Naive thymus-derived CD4-positive, alpha-beta T cell (primary cell): ENCODE measurements at regions not wholly inside any gene's neighbourhood (a gene's known extent, or its start where the extent isn't known, plus 50 kb on each side); places are given as distances from the start of the nearest gene placed in this dataset.

Experiments used
- ATAC-seq: fragments of 150-1000 bp; cut with Tn5 transposase; 2 replicates; pipeline ENCODE4 v1.10.0; 2021; ENCODE audit warnings: mild to moderate bottlenecking, moderate library complexity
- CTCF ChIA-PET: fragments of 350-600 bp; sonication (Branson Sonifier 250); formaldehyde crosslinking; loops from one replicate; lab custom pipeline; 2021; ENCODE audit warnings: antibody characterized with exemption; lab: Charles Lee
- POLR2A ChIA-PET: fragments of 350-600 bp; sonication (Branson Sonifier 250); formaldehyde crosslinking; loops from one replicate; lab custom pipeline; 2021; ENCODE audit warnings: antibody characterized with exemption, inconsistent platforms; lab: Charles Lee
- DNase-seq, 9 donors: peaks; one replicate each; pipeline versions ENCODE4 v3.0.0 to v3.0.0-alpha.2; 2020 to 2022; ENCODE audit warnings: mixed read lengths in 1 of 9
- H3K27ac ChIP-seq: one replicate; pipeline ENCODE4 v1.7.0; 2013; ENCODE audit warnings: mild to moderate bottlenecking, low read depth, low read length, moderate library complexity
- H3K27me3 ChIP-seq, 2 donors: one replicate each; pipeline ENCODE4 v1.7.0; 2013; ENCODE audit warnings: low read length in 2 of 2, mild to moderate bottlenecking in 2 of 2, moderate library complexity in 2 of 2; ENCODE audit not compliant: control insufficient read depth in 2 of 2, insufficient read depth in 2 of 2
- H3K36me3 ChIP-seq, 3 experiments: 1 replicate in 2 of 3; 2 replicates in 1 of 3; pipeline ENCODE4 v1.7.0; 2013; ENCODE audit warnings: low read length in 3 of 3, mild to moderate bottlenecking in 3 of 3, moderate library complexity in 1 of 3; ENCODE audit not compliant: insufficient read depth in 3 of 3, control insufficient read depth in 2 of 3
- H3K4me1 ChIP-seq, 2 donors: one replicate each; pipeline ENCODE4 v1.7.0; 2013; ENCODE audit warnings: low read length in 2 of 2, mild to moderate bottlenecking in 2 of 2, moderate library complexity in 1 of 2; ENCODE audit not compliant: control insufficient read depth in 2 of 2, insufficient read depth in 2 of 2
- H3K4me3 ChIP-seq: 2 replicates; pipeline ENCODE4 v1.7.0; 2013; ENCODE audit warnings: mild to moderate bottlenecking, low read length
- H3K9me3 ChIP-seq, 3 experiments: 1 replicate in 2 of 3; 2 replicates in 1 of 3; pipeline ENCODE4 v1.7.0; 2013; ENCODE audit warnings: low read length in 3 of 3; ENCODE audit not compliant: control insufficient read depth in 2 of 3
- H3K27ac Mint-ChIP-seq, 9 donors: one replicate each; pipeline ENCODE4 v1.8.0; 2020 to 2022; ENCODE audit warnings: mixed read lengths in 9 of 9, mild to moderate bottlenecking in 8 of 9, moderate library complexity in 5 of 9, inconsistent platforms in 2 of 9
- H3K27me3 Mint-ChIP-seq, 5 donors: one replicate each; pipeline ENCODE4 v1.8.0; 2021 to 2022; ENCODE audit warnings: mixed read lengths in 5 of 5, mild to moderate bottlenecking in 1 of 5
- H3K36me3 Mint-ChIP-seq, 5 donors: one replicate each; pipeline ENCODE4 v1.8.0; 2020 to 2022; ENCODE audit warnings: mixed read lengths in 5 of 5, mild to moderate bottlenecking in 3 of 5, inconsistent platforms in 1 of 5
- H3K4me1 Mint-ChIP-seq, 7 donors: one replicate each; pipeline ENCODE4 v1.8.0; 2020 to 2022; ENCODE audit warnings: mixed read lengths in 7 of 7, mild to moderate bottlenecking in 3 of 7, inconsistent platforms in 1 of 7
- H3K4me3 Mint-ChIP-seq, 10 donors: one replicate each; pipeline ENCODE4 v1.8.0; 2020 to 2022; ENCODE audit warnings: mild to moderate bottlenecking in 10 of 10, mixed read lengths in 10 of 10, moderate library complexity in 6 of 10, inconsistent platforms in 2 of 10
- H3K9me3 Mint-ChIP-seq, 11 donors: one replicate each; pipeline ENCODE4 v1.8.0; 2020 to 2022; ENCODE audit warnings: mixed read lengths in 11 of 11, mild to moderate bottlenecking in 4 of 11, inconsistent platforms in 1 of 11, moderate library complexity in 1 of 11
- intact Hi-C, 2 donors: fragments of 100-400 bp; cut with micrococcal nuclease; formaldehyde crosslinking; loops; one replicate each; pipeline ENCODE4 v1.15.1; 2023

GRCh38 chr12:87107270-87107669, 851.1 kb upstream of the MGAT4C start:
- Mint-ChIP-seq H3K9me3 (peaks cover 0 to 5% (median 0%) of the 10 kb centered on the region in 11 donors), H3K27ac (no peak overlapping the region), H3K4me1 (no peaks in the 10 kb centered on the region), H3K4me3 (no peak overlapping the region), H3K27me3 (no peaks in the 10 kb centered on the region), H3K36me3 (no peaks in the 10 kb centered on the region)
- DNase-seq: no peak
- POLR2A ChIA-PET: no interaction called here
- CTCF ChIA-PET: no interaction called here
- intact Hi-C loops: no loop called here
- Histone ChIP-seq H3K27ac (no peak overlapping the region), H3K27me3 (no peaks in the 10 kb centered on the region), H3K9me3 (no peaks in the 10 kb centered on the region), H3K4me1 (no peaks in the 10 kb centered on the region), H3K36me3 (no peaks in the 10 kb centered on the region), H3K4me3 (no peak overlapping the region)
- no peak for ATAC-seq

GRCh38 chr12:87096082-87096585, 839.9 kb upstream of the MGAT4C start:
- peaks cover 0 to 12% (median 4%) of the 10 kb centered on the region in 11 donors for H3K9me3 Mint-ChIP-seq
- CTCF ChIA-PET: no interaction called here
- no peak overlapping the region for H3K4me3 Mint-ChIP-seq
- ATAC-seq (no peak), DNase-seq (no peak)
- no peak overlapping the region for H3K27ac Mint-ChIP-seq
- intact Hi-C loops: no loop called here
- no peak overlapping the region for H3K27ac ChIP-seq
- H3K4me3 ChIP-seq: no peak overlapping the region
- H3K9me3 ChIP-seq: no peaks in the 10 kb centered on the region
- H3K4me1 Mint-ChIP-seq: no peaks in the 10 kb centered on the region
- no peaks in the 10 kb centered on the region for H3K27me3 ChIP-seq
- H3K36me3 Mint-ChIP-seq: no peaks in the 10 kb centered on the region
- no peaks in the 10 kb centered on the region for H3K27me3 Mint-ChIP-seq
- H3K4me1 ChIP-seq: no peaks in the 10 kb centered on the region
- H3K36me3 ChIP-seq: no peaks in the 10 kb centered on the region
- POLR2A ChIA-PET: no interaction called here

GRCh38 chr12:87094356-87094755, 838.2 kb upstream of the MGAT4C start:
- no peaks in the 10 kb centered on the region for H3K36me3 Mint-ChIP-seq
- DNase-seq (no peak), ATAC-seq (no peak)
- H3K27ac ChIP-seq: no peak overlapping the region
- H3K27me3 ChIP-seq: no peaks in the 10 kb centered on the region
- no peak overlapping the region for H3K4me3 Mint-ChIP-seq
- no peak overlapping the region for H3K4me3 ChIP-seq
- H3K4me1 Mint-ChIP-seq: no peaks in the 10 kb centered on the region
- ChIA-PET CTCF (no interaction called here), POLR2A (no interaction called here)
- H3K4me1 ChIP-seq: no peaks in the 10 kb centered on the region
- no peaks in the 10 kb centered on the region for H3K9me3 ChIP-seq
- H3K9me3 Mint-ChIP-seq: peaks cover 0 to 10% (median 3%) of the 10 kb centered on the region in 11 donors
- intact Hi-C loops: no loop called here
- no peaks in the 10 kb centered on the region for H3K36me3 ChIP-seq
- H3K27ac Mint-ChIP-seq: no peak overlapping the region
- H3K27me3 Mint-ChIP-seq: no peaks in the 10 kb centered on the region

GRCh38 chr12:87092421-87092820, 836.2 kb upstream of the MGAT4C start:
- H3K27me3 Mint-ChIP-seq: no peaks in the 10 kb centered on the region
- Histone ChIP-seq H3K27me3 (no peaks in the 10 kb centered on the region), H3K4me1 (no peaks in the 10 kb centered on the region), H3K27ac (no peak overlapping the region), H3K4me3 (no peak overlapping the region), H3K9me3 (no peaks in the 10 kb centered on the region), H3K36me3 (no peaks in the 10 kb centered on the region)
- POLR2A ChIA-PET: no interaction called here
- CTCF ChIA-PET: no interaction called here
- DNase-seq: no peak
- intact Hi-C loops: no loop called here
- peaks cover 0 to 20% (median 1%) of the 10 kb centered on the region in 11 donors for H3K9me3 Mint-ChIP-seq
- H3K27ac Mint-ChIP-seq: no peak overlapping the region
- no peaks in the 10 kb centered on the region for H3K36me3 Mint-ChIP-seq
- H3K4me1 Mint-ChIP-seq: no peaks in the 10 kb centered on the region
- ATAC-seq: no peak
- no peak overlapping the region for H3K4me3 Mint-ChIP-seq

- ATAC-seq: no peak
These were observed 830.1 kb upstream of the MGAT4C start for GRCh38 chr12:87086118-87086891.

GRCh38 chr12:87085286-87085685, 829.1 kb upstream of the MGAT4C start:
- ChIA-PET POLR2A (no interaction called here), CTCF (no interaction called here)
- H3K27me3 Mint-ChIP-seq: no peaks in the 10 kb centered on the region
- H3K9me3 ChIP-seq: no peaks in the 10 kb centered on the region
- no peak for ATAC-seq
- H3K36me3 ChIP-seq: no peaks in the 10 kb centered on the region
- H3K9me3 Mint-ChIP-seq: peaks cover 0 to 15% (median 0%) of the 10 kb centered on the region in 11 donors
- H3K27ac Mint-ChIP-seq: no peak overlapping the region
- no peaks in the 10 kb centered on the region for H3K36me3 Mint-ChIP-seq
- no peak overlapping the region for H3K4me3 Mint-ChIP-seq
- DNase-seq: no peak
- intact Hi-C loops: no loop called here
- no peaks in the 10 kb centered on the region for H3K4me1 Mint-ChIP-seq
- no peak overlapping the region for H3K27ac ChIP-seq
- H3K27me3 ChIP-seq: no peaks in the 10 kb centered on the region
- no peaks in the 10 kb centered on the region for H3K4me1 ChIP-seq
- no peak overlapping the region for H3K4me3 ChIP-seq

More at GRCh38 chr12:87086118-87086891, 830.1 kb upstream of the MGAT4C start:
- Mint-ChIP-seq H3K27me3 (no peaks in the 10 kb centered on the region), H3K4me1 (no peaks in the 10 kb centered on the region), H3K36me3 (no peaks in the 10 kb centered on the region), H3K9me3 (peaks cover 0 to 15% (median 0%) of the 10 kb centered on the region in 11 donors), H3K4me3 (no peak overlapping the region), H3K27ac (no peak overlapping the region)
- no peak overlapping the region for H3K4me3 ChIP-seq
- no peak overlapping the region for H3K27ac ChIP-seq
- no peaks in the 10 kb centered on the region for H3K9me3 ChIP-seq
- no peaks in the 10 kb centered on the region for H3K36me3 ChIP-seq
- DNase-seq: no peak
- CTCF ChIA-PET: no interaction called here
- POLR2A ChIA-PET: no interaction called here
- intact Hi-C loops: no loop called here
- H3K27me3 ChIP-seq: no peaks in the 10 kb centered on the region
- no peaks in the 10 kb centered on the region for H3K4me1 ChIP-seq

- no peaks in the 10 kb centered on the region for H3K9me3 ChIP-seq
- POLR2A ChIA-PET: no interaction called here
- H3K27ac ChIP-seq: no peak overlapping the region
- H3K36me3 Mint-ChIP-seq: no peaks in the 10 kb centered on the region
- H3K4me1 Mint-ChIP-seq: no peaks in the 10 kb centered on the region
- no peaks in the 10 kb centered on the region for H3K4me1 ChIP-seq
- H3K27ac Mint-ChIP-seq: no peak overlapping the region
- no peaks in the 10 kb centered on the region for H3K27me3 Mint-ChIP-seq
- no peak overlapping the region for H3K4me3 Mint-ChIP-seq
- CTCF ChIA-PET: no interaction called here
- intact Hi-C loops: no loop called here
- H3K4me3 ChIP-seq: no peak overlapping the region
- H3K36me3 ChIP-seq: no peaks in the 10 kb centered on the region
- peaks cover 0 to 8% (median 0%) of the 10 kb centered on the region in 11 donors for H3K9me3 Mint-ChIP-seq
- ATAC-seq: no peak
- H3K27me3 ChIP-seq: no peaks in the 10 kb centered on the region
- DNase-seq: no peak
These were observed 826.6 kb upstream of the MGAT4C start for GRCh38 chr12:87082756-87083155.
